GDM1 (cell line): ENCODE measurements at regions not wholly inside any gene's neighbourhood (a gene's known extent, or its start where the extent isn't known, plus 50 kb on each side); places are given as distances from the start of the nearest gene placed in this dataset.

Experiments used
- DNase-seq: peaks from one replicate; lab custom pipeline; 2025; lab: John Stamatoyannopoulos, UW

GRCh38 chr12:114902665-114903064 lies 218.7 kb upstream of the TBX3 start:
- DNase-seq = no peak

- no peak for DNase-seq
Observed at GRCh38 chr12:114901316-114901715, 217.3 kb upstream of the TBX3 start.

GRCh38 chr12:114898159-114898558 lies 214.2 kb upstream of the TBX3 start:
- DNase-seq = no peak

- DNase-seq = no peak
Observed at GRCh38 chr12:114895827-114896226, 211.9 kb upstream of the TBX3 start.

GRCh38 chr12:114895081-114895480 lies 211.1 kb upstream of the TBX3 start:
- no peak for DNase-seq

GRCh38 chr12:114894076-114894475 lies 210.1 kb upstream of the TBX3 start:
- no peak for DNase-seq

GRCh38 chr12:114888928-114889584 lies 205.1 kb upstream of the TBX3 start:
- no peak for DNase-seq

- DNase-seq = no peak
Observed at GRCh38 chr12:114888448-114888847, 204.5 kb upstream of the TBX3 start.

- no peak for DNase-seq
Observed at GRCh38 chr12:114885501-114885900, 201.5 kb upstream of the TBX3 start.

GRCh38 chr12:114884575-114884974 lies 200.6 kb upstream of the TBX3 start:
- no peak for DNase-seq

GRCh38 chr12:114882083-114882482 lies 198.1 kb upstream of the TBX3 start:
- DNase-seq = no peak

GRCh38 chr12:114879354-114879753 lies 195.4 kb upstream of the TBX3 start:
- DNase-seq = no peak

- no peak for DNase-seq
Observed at GRCh38 chr12:114878781-114879180, 194.8 kb upstream of the TBX3 start.

GRCh38 chr12:114876968-114877680 lies 193.1 kb upstream of the TBX3 start:
- DNase-seq = no peak

GRCh38 chr12:114875313-114875712 lies 191.3 kb upstream of the TBX3 start:
- DNase-seq = no peak

- DNase-seq = no peak
Observed at GRCh38 chr12:114873656-114874055, 189.7 kb upstream of the TBX3 start.

GRCh38 chr12:114868995-114869834 lies 185.2 kb upstream of the TBX3 start:
- no peak for DNase-seq

GRCh38 chr12:114866331-114866730 lies 182.4 kb upstream of the TBX3 start:
- DNase-seq = no peak

GRCh38 chr12:114864837-114865551 lies 181.0 kb upstream of the TBX3 start:
- DNase-seq = no peak

- DNase-seq = no peak
Observed at GRCh38 chr12:114863911-114864310, 179.9 kb upstream of the TBX3 start.

- DNase-seq = no peak
Observed at GRCh38 chr12:114860969-114861368, 177.0 kb upstream of the TBX3 start.
